HAP-1 (cell line): ENCODE measurements at regions not wholly inside any gene's neighbourhood (a gene's known extent, or its start where the extent isn't known, plus 50 kb on each side); places are given as distances from the start of the nearest gene placed in this dataset.

Experiments
- DNase-seq, 2 experiments: peaks; one replicate each; pipeline ENCODE4 v3.0.0-alpha.2; 2016 to 2020; ENCODE audit warnings: low spot score in 2 of 2
- H3K27me3 ChIP-seq: fragments of 250-450 bp; sonication (Bioruptor Pico); 2 replicates; pipeline ENCODE4 v1.5.1; 2020; ENCODE audit warnings: low read depth, mild to moderate bottlenecking, moderate library complexity
- H3K36me3 ChIP-seq: fragments of 250-450 bp; sonication (Bioruptor Pico); replicated peaks from 2 replicates; pipeline ENCODE4 v1.5.1; 2020; ENCODE audit warnings: mild to moderate bottlenecking
- H3K4me1 ChIP-seq: fragments of 250-450 bp; sonication (Bioruptor Pico); 2 replicates; pipeline ENCODE4 v1.5.1; 2020; ENCODE audit warnings: mild to moderate bottlenecking
- H3K4me3 ChIP-seq: fragments of 250-450 bp; sonication (Bioruptor Pico); 2 replicates; pipeline ENCODE4 v1.5.1; 2020; ENCODE audit warnings: mild to moderate bottlenecking, moderate library complexity
- H3K9me3 ChIP-seq: fragments of 250-450 bp; sonication (Bioruptor Pico); 2 replicates; pipeline ENCODE4 v1.5.1; 2020; ENCODE audit warnings: mild to moderate bottlenecking, moderate library complexity
- in situ Hi-C: fragments of 300-500 bp; cut with MboI; formaldehyde crosslinking; loops from 3 replicates; pipeline ENCODE4 v1.14.3; 2020; ENCODE audit warnings: low sequenced_read_pairs, inconsistent platforms, mixed read lengths

- Histone ChIP-seq H3K36me3 (no peaks in the 10 kb centered on the region), H3K4me1 (no peaks in the 10 kb centered on the region), H3K4me3 (no peak overlapping the region), H3K27me3 (no peaks in the 10 kb centered on the region), H3K9me3 (no peaks in the 10 kb centered on the region)
- DNase-seq = no peak
- in situ Hi-C loops = no loop called here
These were observed 62.0 kb downstream of the HFE start for GRCh38 chr6:26149240-26149639.

- Histone ChIP-seq H3K9me3 (no peaks in the 10 kb centered on the region), H3K36me3 (peaks cover 3% of the 10 kb centered on the region), H3K27me3 (no peaks in the 10 kb centered on the region), H3K4me3 (no peak overlapping the region), H3K4me1 (peaks cover 4% of the 10 kb centered on the region; the same call in 1 of the 2 replicates)
- DNase-seq = no peak
- in situ Hi-C loops = no loop called here
These were observed 65.2 kb downstream of the HFE start for GRCh38 chr6:26152226-26153101.

- peaks cover 4% of the 10 kb centered on the region; the same call in 1 of the 2 replicates for H3K4me1 ChIP-seq
- DNase-seq = peak; percentile 34 to 77
- in situ Hi-C loops = no loop called here
- H3K4me3 ChIP-seq = peak overlapping the region; percentile 79
- peaks cover 3% of the 10 kb centered on the region for H3K36me3 ChIP-seq
- H3K9me3 ChIP-seq = no peaks in the 10 kb centered on the region
- no peaks in the 10 kb centered on the region for H3K27me3 ChIP-seq
These were observed 68.1 kb downstream of the HFE start for GRCh38 chr6:26155061-26155930.

- Histone ChIP-seq H3K4me1 (peaks cover 4% of the 10 kb centered on the region; the same call in 1 of the 2 replicates), H3K27me3 (no peaks in the 10 kb centered on the region), H3K9me3 (no peaks in the 10 kb centered on the region), H3K4me3 (peak overlapping the region; percentile 79), H3K36me3 (peaks cover 3% of the 10 kb centered on the region)
- DNase-seq = peak; percentile 73 to 87
- in situ Hi-C loops = no loop called here
These were observed 69.0 kb downstream of the HFE start for GRCh38 chr6:26156105-26156849.

GRCh38 chr6:26156850-26157250 is 69.6 kb downstream of the HFE start:
- in situ Hi-C loops = no loop called here
- Histone ChIP-seq H3K27me3 (no peaks in the 10 kb centered on the region), H3K4me3 (peak overlapping the region; percentile 79), H3K36me3 (peaks cover 3% of the 10 kb centered on the region), H3K4me1 (peaks cover 4% of the 10 kb centered on the region; the same call in 1 of the 2 replicates), H3K9me3 (no peaks in the 10 kb centered on the region)
- peak; percentile 71 to 89 for DNase-seq

- peaks cover 4% of the 10 kb centered on the region; the same call in 1 of the 2 replicates for H3K4me1 ChIP-seq
- peaks cover 3% of the 10 kb centered on the region for H3K36me3 ChIP-seq
- in situ Hi-C loops = no loop called here
- H3K9me3 ChIP-seq = no peaks in the 10 kb centered on the region
- DNase-seq = peak; percentile 81 to 99
- peak overlapping the region; percentile 79 for H3K4me3 ChIP-seq
- no peaks in the 10 kb centered on the region for H3K27me3 ChIP-seq
These were observed 70.2 kb downstream of the HFE start for GRCh38 chr6:26157251-26158075.

GRCh38 chr6:26158076-26158580 is 70.9 kb downstream of the HFE start:
- peak overlapping the region; percentile 79 for H3K4me3 ChIP-seq
- no peaks in the 10 kb centered on the region for H3K9me3 ChIP-seq
- H3K4me1 ChIP-seq = peaks cover 4% of the 10 kb centered on the region; the same call in 1 of the 2 replicates
- no peaks in the 10 kb centered on the region for H3K27me3 ChIP-seq
- peak in 1 of 2 experiments; percentile 89 for DNase-seq
- in situ Hi-C loops = no loop called here
- H3K36me3 ChIP-seq = peaks cover 3% of the 10 kb centered on the region

GRCh38 chr6:26158581-26159356 is 71.5 kb downstream of the HFE start:
- in situ Hi-C loops = no loop called here
- peaks cover 4% of the 10 kb centered on the region; the same call in 1 of the 2 replicates for H3K4me1 ChIP-seq
- no peaks in the 10 kb centered on the region for H3K27me3 ChIP-seq
- peaks cover 3% of the 10 kb centered on the region for H3K36me3 ChIP-seq
- H3K4me3 ChIP-seq = peak overlapping the region; percentile 79
- DNase-seq = peak; percentile 58 to 73
- no peaks in the 10 kb centered on the region for H3K9me3 ChIP-seq

- in situ Hi-C loops = no loop called here
- peak; percentile 35 to 62 for DNase-seq
- H3K4me3 ChIP-seq = peak overlapping the region; percentile 79
These were observed 72.4 kb downstream of the HFE start for GRCh38 chr6:26159357-26160273.

GRCh38 chr6:26161322-26161721 is 74.1 kb downstream of the HFE start:
- no peak for DNase-seq
- H3K4me1 ChIP-seq = no peaks in the 10 kb centered on the region
- no peaks in the 10 kb centered on the region for H3K9me3 ChIP-seq
- peaks cover 3% of the 10 kb centered on the region for H3K36me3 ChIP-seq
- no peak overlapping the region for H3K4me3 ChIP-seq
- in situ Hi-C loops = no loop called here
- no peaks in the 10 kb centered on the region for H3K27me3 ChIP-seq

More at GRCh38 chr6:26159357-26160273, 72.4 kb downstream of the HFE start:
- peaks cover 4% of the 10 kb centered on the region; the same call in 1 of the 2 replicates for H3K4me1 ChIP-seq
- no peaks in the 10 kb centered on the region for H3K9me3 ChIP-seq
- H3K27me3 ChIP-seq = no peaks in the 10 kb centered on the region
- peaks cover 3% of the 10 kb centered on the region for H3K36me3 ChIP-seq

GRCh38 chr6:26162399-26162798 is 75.2 kb downstream of the HFE start:
- no peak for DNase-seq
- no peaks in the 10 kb centered on the region for H3K36me3 ChIP-seq
- H3K9me3 ChIP-seq = no peaks in the 10 kb centered on the region
- no peak overlapping the region for H3K4me3 ChIP-seq
- in situ Hi-C loops = no loop called here
- no peaks in the 10 kb centered on the region for H3K4me1 ChIP-seq
- H3K27me3 ChIP-seq = no peaks in the 10 kb centered on the region
